Endothelial cell (in vitro differentiated cells): ENCODE measurements at regions not wholly inside any gene's neighbourhood (a gene's known extent, or its start where the extent isn't known, plus 50 kb on each side); places are given as distances from the start of the nearest gene placed in this dataset.

Experiments used
- DNase-seq: peaks from one replicate; pipeline ENCODE4 v3.0.0; 2021; ENCODE audit warnings: low spot score
- H3K27ac Mint-ChIP-seq: one replicate; pipeline ENCODE4 v1.8.0; 2021; ENCODE audit warnings: mixed read lengths, inconsistent platforms; ENCODE audit not compliant: unreplicated experiment
- H3K27me3 Mint-ChIP-seq: one replicate; pipeline ENCODE4 v1.8.0; 2021; ENCODE audit warnings: mild to moderate bottlenecking, moderate library complexity, mixed read lengths, inconsistent platforms; ENCODE audit not compliant: unreplicated experiment
- H3K36me3 Mint-ChIP-seq: one replicate; pipeline ENCODE4 v1.8.0; 2021; ENCODE audit warnings: mild to moderate bottlenecking, low read depth, mixed read lengths, inconsistent platforms; ENCODE audit not compliant: unreplicated experiment
- H3K4me1 Mint-ChIP-seq: one replicate; pipeline ENCODE4 v1.8.0; 2021; ENCODE audit warnings: mild to moderate bottlenecking, mixed read lengths, inconsistent platforms; ENCODE audit not compliant: unreplicated experiment
- H3K4me3 Mint-ChIP-seq: one replicate; pipeline ENCODE4 v1.8.0; 2021; ENCODE audit warnings: mild to moderate bottlenecking, mixed read lengths, inconsistent platforms; ENCODE audit not compliant: unreplicated experiment
- H3K9me3 Mint-ChIP-seq: one replicate; pipeline ENCODE4 v1.8.0; 2021; ENCODE audit warnings: mixed read lengths, inconsistent platforms; ENCODE audit not compliant: unreplicated experiment
- CTCF ChIP-seq: fragments of 200-600 bp; sonication (generic); IDR thresholded peaks from one replicate; pipeline ENCODE4 v1.5.0; 2021; ENCODE audit warnings: antibody characterized with exemption; ENCODE audit not compliant: unreplicated experiment

- peaks cover 56% of the 10 kb centered on the region for H3K4me1 Mint-ChIP-seq
- H3K27ac Mint-ChIP-seq, result no peak overlapping the region
- TF ChIP-seq CTCF, result no peak
- H3K36me3 Mint-ChIP-seq, result no peaks in the 10 kb centered on the region
- no peak for DNase-seq
- no peaks in the 10 kb centered on the region for H3K9me3 Mint-ChIP-seq
- no peak overlapping the region for H3K4me3 Mint-ChIP-seq
- H3K27me3 Mint-ChIP-seq, result peaks cover 4% of the 10 kb centered on the region
Observed at GRCh38 chr13:28569886-28570285, 75.0 kb upstream of the FLT1 start.

- Mint-ChIP-seq H3K4me1 (peaks cover 45% of the 10 kb centered on the region), H3K9me3 (no peaks in the 10 kb centered on the region), H3K4me3 (no peak overlapping the region), H3K36me3 (no peaks in the 10 kb centered on the region), H3K27ac (no peak overlapping the region), H3K27me3 (peaks cover 4% of the 10 kb centered on the region)
- no peak for DNase-seq
- TF ChIP-seq CTCF, result no peak
Observed at GRCh38 chr13:28568286-28568685, 73.4 kb upstream of the FLT1 start.

- no peaks in the 10 kb centered on the region for H3K9me3 Mint-ChIP-seq
- no peak for TF ChIP-seq CTCF
- no peak overlapping the region for H3K4me3 Mint-ChIP-seq
- peaks cover 37% of the 10 kb centered on the region for H3K4me1 Mint-ChIP-seq
- H3K27ac Mint-ChIP-seq, result no peak overlapping the region
- DNase-seq, result no peak
- H3K27me3 Mint-ChIP-seq, result peaks cover 4% of the 10 kb centered on the region
- no peaks in the 10 kb centered on the region for H3K36me3 Mint-ChIP-seq
Observed at GRCh38 chr13:28566891-28567290, 72.0 kb upstream of the FLT1 start.

- DNase-seq, result no peak
- no peak overlapping the region for H3K27ac Mint-ChIP-seq
- no peak for TF ChIP-seq CTCF
- H3K9me3 Mint-ChIP-seq, result no peaks in the 10 kb centered on the region
- H3K4me1 Mint-ChIP-seq, result peaks cover 33% of the 10 kb centered on the region
- H3K4me3 Mint-ChIP-seq, result no peak overlapping the region
- H3K27me3 Mint-ChIP-seq, result peaks cover 4% of the 10 kb centered on the region
- H3K36me3 Mint-ChIP-seq, result no peaks in the 10 kb centered on the region
Observed at GRCh38 chr13:28566283-28566682, 71.4 kb upstream of the FLT1 start.

- Mint-ChIP-seq H3K9me3 (no peaks in the 10 kb centered on the region), H3K4me1 (peaks cover 16% of the 10 kb centered on the region), H3K36me3 (no peaks in the 10 kb centered on the region), H3K27me3 (peaks cover 2% of the 10 kb centered on the region), H3K27ac (no peak overlapping the region), H3K4me3 (no peak overlapping the region)
- TF ChIP-seq CTCF, result no peak
- no peak for DNase-seq
Observed at GRCh38 chr13:28564030-28564429, 69.1 kb upstream of the FLT1 start.
